ENCODE measurements at regions not wholly inside any gene's neighbourhood (a gene's known extent, or its start where the extent isn't known, plus 50 kb on each side); places are given as distances from the start of the nearest gene placed in this dataset.

GRCh38 chr9:105911104-105911911, 217.0 kb downstream of the TMEM38B start:
- H3K4me3 ChIP-seq, result no peak overlapping the region
- no peak for DNase-seq
- TF ChIP-seq POLR2A (IDR thresholded peaks at IDR 0.05), result no peak
- TF ChIP-seq, protein P1, sequence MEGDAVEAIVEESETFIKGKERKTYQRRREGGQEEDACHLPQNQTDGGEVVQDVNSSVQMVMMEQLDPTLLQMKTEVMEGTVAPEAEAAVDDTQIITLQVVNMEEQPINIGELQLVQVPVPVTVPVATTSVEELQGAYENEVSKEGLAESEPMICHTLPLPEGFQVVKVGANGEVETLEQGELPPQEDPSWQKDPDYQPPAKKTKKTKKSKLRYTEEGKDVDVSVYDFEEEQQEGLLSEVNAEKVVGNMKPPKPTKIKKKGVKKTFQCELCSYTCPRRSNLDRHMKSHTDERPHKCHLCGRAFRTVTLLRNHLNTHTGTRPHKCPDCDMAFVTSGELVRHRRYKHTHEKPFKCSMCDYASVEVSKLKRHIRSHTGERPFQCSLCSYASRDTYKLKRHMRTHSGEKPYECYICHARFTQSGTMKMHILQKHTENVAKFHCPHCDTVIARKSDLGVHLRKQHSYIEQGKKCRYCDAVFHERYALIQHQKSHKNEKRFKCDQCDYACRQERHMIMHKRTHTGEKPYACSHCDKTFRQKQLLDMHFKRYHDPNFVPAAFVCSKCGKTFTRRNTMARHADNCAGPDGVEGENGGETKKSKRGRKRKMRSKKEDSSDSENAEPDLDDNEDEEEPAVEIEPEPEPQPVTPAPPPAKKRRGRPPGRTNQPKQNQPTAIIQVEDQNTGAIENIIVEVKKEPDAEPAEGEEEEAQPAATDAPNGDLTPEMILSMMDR (IDR thresholded peaks at IDR 0.05), result no peak
- H3K9me3 ChIP-seq, result no peaks in the 10 kb centered on the region
- H3K27me3 ChIP-seq, result no peaks in the 10 kb centered on the region
- no peak overlapping the region for H3K27ac ChIP-seq
- H3K4me1 ChIP-seq, result no peaks in the 10 kb centered on the region
- no peaks in the 10 kb centered on the region for H3K36me3 ChIP-seq

GRCh38 chr9:105912157-105912862, 218.0 kb downstream of the TMEM38B start:
- H3K36me3 ChIP-seq, result no peaks in the 10 kb centered on the region
- H3K9me3 ChIP-seq, result no peaks in the 10 kb centered on the region
- no peak overlapping the region for H3K4me3 ChIP-seq
- no peaks in the 10 kb centered on the region for H3K4me1 ChIP-seq
- DNase-seq, result no peak
- H3K27ac ChIP-seq, result no peak overlapping the region
- TF ChIP-seq, protein P1 (IDR thresholded peaks at IDR 0.05), result no peak
- TF ChIP-seq POLR2A (IDR thresholded peaks at IDR 0.05), result no peak
- no peaks in the 10 kb centered on the region for H3K27me3 ChIP-seq

- Histone ChIP-seq H3K9me3 (no peaks in the 10 kb centered on the region), H3K36me3 (no peaks in the 10 kb centered on the region), H3K27ac (no peak overlapping the region), H3K27me3 (no peaks in the 10 kb centered on the region), H3K4me1 (no peaks in the 10 kb centered on the region), H3K4me3 (no peak overlapping the region)
- DNase-seq, result no peak
- TF ChIP-seq, protein P1 (IDR thresholded peaks at IDR 0.05), result no peak
- TF ChIP-seq POLR2A (IDR thresholded peaks at IDR 0.05), result no peak
Observed at GRCh38 chr9:105912863-105913516, 218.6 kb downstream of the TMEM38B start.

DNA sequence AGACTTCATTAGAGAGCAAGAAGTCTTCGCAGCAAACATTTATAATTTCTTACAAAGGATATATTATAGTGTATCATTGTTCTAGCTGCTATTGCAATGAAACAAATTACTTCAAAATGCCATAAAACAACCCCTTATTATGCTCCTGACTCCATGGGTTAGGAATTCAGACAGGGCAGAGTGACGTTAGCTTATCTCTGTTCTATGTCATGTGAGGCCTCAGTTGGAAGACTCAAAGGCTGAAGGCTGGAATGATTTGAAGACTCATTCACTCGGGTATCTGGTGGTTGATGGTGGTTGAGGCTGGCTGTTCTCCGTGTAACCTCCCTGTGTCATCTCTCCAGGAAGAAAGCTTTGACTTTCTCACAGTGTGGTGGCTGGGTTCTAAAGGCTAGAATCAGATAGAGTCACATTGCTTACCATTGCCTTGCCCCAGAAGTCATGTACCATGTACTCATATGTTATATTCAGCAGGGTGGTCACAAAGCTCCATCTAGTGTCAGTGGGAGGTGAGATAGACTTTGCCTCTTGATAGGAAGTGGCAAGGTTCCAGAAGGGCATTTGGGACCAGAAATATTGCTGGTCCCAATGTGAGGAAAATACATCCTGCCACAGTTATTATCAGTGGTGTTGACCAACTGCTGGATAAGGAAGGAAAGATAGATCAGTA, 226.9 kb downstream of the TMEM38B start:
- no peaks in the 10 kb centered on the region for H3K4me1 ChIP-seq
- H3K9me3 ChIP-seq, result no peaks in the 10 kb centered on the region
- no peaks in the 10 kb centered on the region for H3K36me3 ChIP-seq
- H3K27ac ChIP-seq, result no peak overlapping the region
- H3K27me3 ChIP-seq, result no peaks in the 10 kb centered on the region
- no peak overlapping the region for H3K4me3 ChIP-seq
- TF ChIP-seq POLR2A (IDR thresholded peaks at IDR 0.05), result no peak
- TF ChIP-seq, protein P1 (IDR thresholded peaks at IDR 0.05), result no peak
- no peak for DNase-seq

GRCh38 chr9:105928416-105928815, 234.1 kb downstream of the TMEM38B start:
- H3K4me3 ChIP-seq, result no peak overlapping the region
- TF ChIP-seq, protein P1 (IDR thresholded peaks at IDR 0.05), result no peak
- TF ChIP-seq POLR2A (IDR thresholded peaks at IDR 0.05), result no peak
- DNase-seq, result no peak
- H3K9me3 ChIP-seq, result no peaks in the 10 kb centered on the region
- H3K36me3 ChIP-seq, result no peaks in the 10 kb centered on the region
- no peak overlapping the region for H3K27ac ChIP-seq
- no peaks in the 10 kb centered on the region for H3K4me1 ChIP-seq
- no peaks in the 10 kb centered on the region for H3K27me3 ChIP-seq

Data from Peyer's patch (tissue), 4 donors.